CD4-positive, alpha-beta T cell (primary cell): ENCODE measurements at regions not wholly inside any gene's neighbourhood (a gene's known extent, or its start where the extent isn't known, plus 50 kb on each side); places are given as distances from the start of the nearest gene placed in this dataset.

ENCODE experiments used
- ATAC-seq: fragments of 200-7000 bp; cut with Tn5 transposase; one replicate; pipeline ENCODE4 v1.10.0; 2022; ENCODE audit warnings: mild to moderate bottlenecking; ENCODE audit not compliant: poor library complexity
- CTCF ChIA-PET: fragments of 350-600 bp; sonication (Branson Sonifier 250); formaldehyde crosslinking; loops from one replicate; lab custom pipeline; 2021; ENCODE audit warnings: antibody characterized with exemption, inconsistent platforms; lab: Charles Lee
- POLR2A ChIA-PET: fragments of 350-600 bp; sonication (Branson Sonifier 250); formaldehyde crosslinking; loops from one replicate; lab custom pipeline; 2021; ENCODE audit warnings: antibody characterized with exemption, inconsistent platforms; lab: Charles Lee
- DNase-seq, 14 experiments: peaks; one replicate each; pipeline ENCODE4 v3.0.0-alpha.2; 2013 to 2020; ENCODE audit warnings: mixed read lengths in 2 of 14
- H3K27ac ChIP-seq, 2 donors: one replicate each; pipeline versions ENCODE4 v1.5.1 to v1.7.0; 2013; ENCODE audit warnings: low read length in 2 of 2, low read depth in 1 of 2, mild to moderate bottlenecking in 1 of 2
- H3K27me3 ChIP-seq, 2 experiments: 1 replicate in 1 of 2; 2 replicates in 1 of 2; pipeline versions ENCODE4 v1.6.1 to v1.7.0; 2013; ENCODE audit warnings: low read length in 2 of 2, control low read depth in 1 of 2, mild to moderate bottlenecking in 1 of 2, moderate library complexity in 1 of 2; ENCODE audit not compliant: insufficient read depth in 2 of 2, control insufficient read depth in 1 of 2
- H3K36me3 ChIP-seq: one replicate; pipeline ENCODE4 v1.6.1; 2013; ENCODE audit warnings: low read length, control low read depth; ENCODE audit not compliant: insufficient read depth
- H3K4me1 ChIP-seq: one replicate; pipeline ENCODE4 v1.6.1; 2013; ENCODE audit warnings: low read length, control low read depth; ENCODE audit not compliant: insufficient read depth
- H3K4me3 ChIP-seq: one replicate; pipeline ENCODE4 v1.5.1; 2013; ENCODE audit warnings: mild to moderate bottlenecking, low read length, moderate library complexity
- H3K9me3 ChIP-seq, 2 experiments: 1 replicate in 1 of 2; 2 replicates in 1 of 2; pipeline versions ENCODE4 v1.6.1 to v1.7.0; 2013; ENCODE audit warnings: low read length in 2 of 2, mild to moderate bottlenecking in 2 of 2, control low read depth in 1 of 2, moderate library complexity in 1 of 2; ENCODE audit not compliant: control insufficient read depth in 1 of 2, insufficient read depth in 1 of 2
- H3K27ac Mint-ChIP-seq: one replicate; pipeline ENCODE4 v1.8.0; 2020; ENCODE audit warnings: mixed read lengths
- H3K27me3 Mint-ChIP-seq: one replicate; pipeline ENCODE4 v1.8.0; 2021; ENCODE audit warnings: mixed read lengths
- H3K36me3 Mint-ChIP-seq: one replicate; pipeline ENCODE4 v1.8.0; 2021; ENCODE audit warnings: low read depth, mixed read lengths
- H3K4me1 Mint-ChIP-seq: one replicate; pipeline ENCODE4 v1.8.0; 2021; ENCODE audit warnings: low read depth, mixed read lengths
- H3K4me3 Mint-ChIP-seq: one replicate; pipeline ENCODE4 v1.8.0; 2020; ENCODE audit warnings: mild to moderate bottlenecking, mixed read lengths
- H3K9me3 Mint-ChIP-seq: one replicate; pipeline ENCODE4 v1.8.0; 2020; ENCODE audit warnings: mixed read lengths
- intact Hi-C, 2 experiments: fragments of 100-400 bp; cut with DNase I in 1 of 2; cut with micrococcal nuclease in 1 of 2; formaldehyde crosslinking; loops; one replicate each; pipeline versions ENCODE4 v1.15.1 to v1.9.0; 2023 to 2025; cut with DNase I, micrococcal nuclease
- TF ChIP-seq, protein P1 (sequence below): fragments of 200-600 bp; IDR thresholded peaks from one replicate; pipeline ENCODE4 v1.8.0; 2022; ENCODE audit warnings: antibody characterized with exemption, mild to moderate bottlenecking

DNA sequence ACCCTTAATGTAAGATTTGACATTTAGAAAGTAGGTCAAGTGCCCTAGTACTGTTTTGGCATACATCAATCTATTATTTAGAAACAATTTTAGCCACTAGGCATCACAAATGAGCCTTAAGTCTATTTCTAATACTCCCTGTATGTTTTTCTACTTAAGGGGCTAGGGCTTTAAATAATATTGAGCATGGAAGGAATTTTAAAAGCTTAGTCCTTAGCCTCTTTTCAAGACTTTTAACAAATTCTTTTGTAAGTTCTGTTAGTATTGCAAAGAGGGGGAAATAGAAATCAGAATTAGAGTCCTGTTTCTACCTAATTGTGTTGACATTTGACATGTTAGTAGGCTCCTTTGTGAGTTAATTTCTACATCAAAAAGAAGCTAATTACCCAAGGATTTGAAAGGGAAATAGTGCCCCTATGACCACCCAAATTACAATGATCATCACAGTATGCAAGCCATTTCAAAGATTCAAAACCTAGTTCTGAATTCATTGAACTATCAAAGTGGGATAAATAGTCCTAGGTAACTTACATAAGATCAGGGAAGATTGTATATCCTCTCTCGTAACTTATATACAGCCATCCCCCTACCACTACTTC, 647.8 kb upstream of the ACO1 start:
- intact Hi-C loops: no loop called here
- no peaks in the 10 kb centered on the region for H3K36me3 ChIP-seq
- H3K4me3 Mint-ChIP-seq: no peak overlapping the region
- H3K27me3 Mint-ChIP-seq: no peaks in the 10 kb centered on the region
- H3K27me3 ChIP-seq: no peaks in the 10 kb centered on the region
- POLR2A ChIA-PET: no interaction called here
- DNase-seq (no peak), ATAC-seq (no peak)
- TF ChIP-seq, protein P1, sequence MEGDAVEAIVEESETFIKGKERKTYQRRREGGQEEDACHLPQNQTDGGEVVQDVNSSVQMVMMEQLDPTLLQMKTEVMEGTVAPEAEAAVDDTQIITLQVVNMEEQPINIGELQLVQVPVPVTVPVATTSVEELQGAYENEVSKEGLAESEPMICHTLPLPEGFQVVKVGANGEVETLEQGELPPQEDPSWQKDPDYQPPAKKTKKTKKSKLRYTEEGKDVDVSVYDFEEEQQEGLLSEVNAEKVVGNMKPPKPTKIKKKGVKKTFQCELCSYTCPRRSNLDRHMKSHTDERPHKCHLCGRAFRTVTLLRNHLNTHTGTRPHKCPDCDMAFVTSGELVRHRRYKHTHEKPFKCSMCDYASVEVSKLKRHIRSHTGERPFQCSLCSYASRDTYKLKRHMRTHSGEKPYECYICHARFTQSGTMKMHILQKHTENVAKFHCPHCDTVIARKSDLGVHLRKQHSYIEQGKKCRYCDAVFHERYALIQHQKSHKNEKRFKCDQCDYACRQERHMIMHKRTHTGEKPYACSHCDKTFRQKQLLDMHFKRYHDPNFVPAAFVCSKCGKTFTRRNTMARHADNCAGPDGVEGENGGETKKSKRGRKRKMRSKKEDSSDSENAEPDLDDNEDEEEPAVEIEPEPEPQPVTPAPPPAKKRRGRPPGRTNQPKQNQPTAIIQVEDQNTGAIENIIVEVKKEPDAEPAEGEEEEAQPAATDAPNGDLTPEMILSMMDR: no peak
- H3K9me3 ChIP-seq: no peaks in the 10 kb centered on the region
- no peaks in the 10 kb centered on the region for H3K9me3 Mint-ChIP-seq
- no peaks in the 10 kb centered on the region for H3K4me1 Mint-ChIP-seq
- H3K27ac Mint-ChIP-seq: no peak overlapping the region
- CTCF ChIA-PET: no interaction called here
- H3K4me3 ChIP-seq: no peak overlapping the region
- H3K4me1 ChIP-seq: no peaks in the 10 kb centered on the region
- H3K27ac ChIP-seq: no peak overlapping the region
- no peaks in the 10 kb centered on the region for H3K36me3 Mint-ChIP-seq

DNA sequence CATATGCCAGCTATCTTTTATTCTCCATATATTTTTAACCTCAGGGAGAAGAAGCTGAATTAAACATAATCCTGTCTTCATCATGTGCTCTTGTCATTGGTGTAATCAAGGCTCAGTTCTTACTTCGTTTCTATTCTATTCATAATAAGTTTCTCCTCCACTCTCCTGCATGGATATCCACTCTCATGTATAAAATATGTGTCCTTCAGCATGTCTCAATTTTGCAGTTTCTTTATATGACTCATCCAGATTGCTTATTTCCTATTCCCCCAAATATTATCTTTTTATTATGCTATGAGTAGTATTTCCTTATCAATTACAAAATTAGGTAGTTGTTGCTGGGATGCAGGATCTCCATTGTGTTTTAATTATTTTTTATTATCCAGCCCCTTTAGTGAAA, 643.7 kb upstream of the ACO1 start:
- H3K27me3 Mint-ChIP-seq: no peaks in the 10 kb centered on the region

DNA sequence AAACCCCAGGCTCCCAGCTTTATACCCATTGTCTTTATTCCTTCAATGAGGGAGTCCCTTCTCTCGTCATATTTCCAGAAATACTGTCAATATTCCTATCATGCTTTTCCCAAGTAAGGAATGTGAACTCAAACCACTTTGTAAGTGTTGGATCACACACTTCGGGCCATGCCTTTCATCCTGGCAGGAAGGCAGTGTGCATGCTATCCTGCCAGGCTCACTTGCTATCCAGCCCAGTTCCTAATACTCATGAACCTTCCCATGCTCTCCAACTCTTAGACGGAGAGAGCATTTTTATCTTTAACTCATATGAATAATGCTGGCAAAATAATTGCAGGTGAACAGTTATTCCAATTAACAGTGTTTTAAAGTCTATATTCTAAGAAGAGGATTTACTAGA, 639.9 kb upstream of the ACO1 start:
- H3K4me3 Mint-ChIP-seq: no peak overlapping the region
- H3K36me3 Mint-ChIP-seq: no peaks in the 10 kb centered on the region
- H3K27ac Mint-ChIP-seq: no peak overlapping the region
- H3K27me3 Mint-ChIP-seq: no peaks in the 10 kb centered on the region
- H3K36me3 ChIP-seq: no peaks in the 10 kb centered on the region
- H3K9me3 Mint-ChIP-seq: no peaks in the 10 kb centered on the region
- DNase-seq (no peak), ATAC-seq (no peak)
- ChIA-PET CTCF (no interaction called here), POLR2A (no interaction called here)
- TF ChIP-seq, protein P1: no peak
- no peaks in the 10 kb centered on the region for H3K9me3 ChIP-seq
- intact Hi-C loops: no loop called here
- no peak overlapping the region for H3K27ac ChIP-seq
- H3K4me1 Mint-ChIP-seq: no peaks in the 10 kb centered on the region
- H3K27me3 ChIP-seq: no peaks in the 10 kb centered on the region
- H3K4me1 ChIP-seq: no peaks in the 10 kb centered on the region
- no peak overlapping the region for H3K4me3 ChIP-seq

More for the DNA sequence above, 643.7 kb upstream of the ACO1 start:
- Histone ChIP-seq H3K36me3 (no peaks in the 10 kb centered on the region), H3K4me1 (no peaks in the 10 kb centered on the region), H3K27me3 (no peaks in the 10 kb centered on the region), H3K4me3 (no peak overlapping the region), H3K9me3 (no peaks in the 10 kb centered on the region), H3K27ac (no peak overlapping the region)
- TF ChIP-seq, protein P1: no peak
- ChIA-PET CTCF (no interaction called here), POLR2A (no interaction called here)
- no peaks in the 10 kb centered on the region for H3K4me1 Mint-ChIP-seq
- DNase-seq (no peak), ATAC-seq (no peak)
- H3K27ac Mint-ChIP-seq: no peak overlapping the region
- no peak overlapping the region for H3K4me3 Mint-ChIP-seq
- intact Hi-C loops: no loop called here
- H3K9me3 Mint-ChIP-seq: no peaks in the 10 kb centered on the region
- no peaks in the 10 kb centered on the region for H3K36me3 Mint-ChIP-seq
